ENCODE measurements at regions not wholly inside any gene's neighbourhood (a gene's known extent, or its start where the extent isn't known, plus 50 kb on each side); places are given as distances from the start of the nearest gene placed in this dataset.

DNA sequence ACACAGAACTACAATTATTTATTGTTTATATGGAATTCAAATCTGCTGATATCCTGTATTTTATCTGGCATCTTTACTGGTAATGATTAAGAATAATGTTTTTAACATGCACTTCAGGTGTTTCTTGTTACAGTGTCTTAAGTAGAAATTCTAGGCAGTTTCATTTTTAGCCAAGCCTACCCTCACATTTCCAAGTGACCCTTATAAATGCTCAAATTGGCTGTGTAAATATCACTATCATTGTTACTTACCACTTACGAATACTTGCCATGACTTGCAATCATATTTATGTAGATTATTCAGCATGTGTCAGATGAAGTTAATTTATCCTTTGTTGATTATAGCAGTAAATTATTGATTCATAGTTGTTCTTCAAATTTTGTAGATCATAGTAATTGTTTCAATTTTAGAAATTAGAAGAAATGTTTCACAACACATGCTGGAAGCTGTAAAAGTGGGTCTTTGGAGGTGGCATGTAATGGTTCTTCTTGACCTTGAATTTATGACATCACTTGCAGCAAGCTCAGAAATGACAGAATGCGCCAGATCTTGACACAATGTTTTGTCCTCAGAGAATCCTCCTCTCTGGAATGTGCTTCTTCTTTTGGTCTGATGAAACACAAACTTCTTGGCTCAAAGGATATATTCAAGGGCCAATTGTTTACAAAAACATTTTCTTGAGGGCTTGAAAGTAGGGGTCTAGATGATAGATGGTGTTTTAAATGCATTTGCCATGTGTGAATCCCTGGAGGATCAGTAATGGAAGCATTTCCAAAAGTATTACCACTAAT lies 471.8 kb downstream of the COL12A1 start:
- TF ChIP-seq, protein P1, sequence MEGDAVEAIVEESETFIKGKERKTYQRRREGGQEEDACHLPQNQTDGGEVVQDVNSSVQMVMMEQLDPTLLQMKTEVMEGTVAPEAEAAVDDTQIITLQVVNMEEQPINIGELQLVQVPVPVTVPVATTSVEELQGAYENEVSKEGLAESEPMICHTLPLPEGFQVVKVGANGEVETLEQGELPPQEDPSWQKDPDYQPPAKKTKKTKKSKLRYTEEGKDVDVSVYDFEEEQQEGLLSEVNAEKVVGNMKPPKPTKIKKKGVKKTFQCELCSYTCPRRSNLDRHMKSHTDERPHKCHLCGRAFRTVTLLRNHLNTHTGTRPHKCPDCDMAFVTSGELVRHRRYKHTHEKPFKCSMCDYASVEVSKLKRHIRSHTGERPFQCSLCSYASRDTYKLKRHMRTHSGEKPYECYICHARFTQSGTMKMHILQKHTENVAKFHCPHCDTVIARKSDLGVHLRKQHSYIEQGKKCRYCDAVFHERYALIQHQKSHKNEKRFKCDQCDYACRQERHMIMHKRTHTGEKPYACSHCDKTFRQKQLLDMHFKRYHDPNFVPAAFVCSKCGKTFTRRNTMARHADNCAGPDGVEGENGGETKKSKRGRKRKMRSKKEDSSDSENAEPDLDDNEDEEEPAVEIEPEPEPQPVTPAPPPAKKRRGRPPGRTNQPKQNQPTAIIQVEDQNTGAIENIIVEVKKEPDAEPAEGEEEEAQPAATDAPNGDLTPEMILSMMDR (IDR thresholded peaks at IDR 0.05; ENCODE audit: borderline replicate concordance, extremely low read depth, low read length, poor library complexity, severe bottlenecking) = no peak
- TF ChIP-seq EZH2 (IDR thresholded peaks at IDR 0.05; ENCODE audit: borderline replicate concordance, low read depth, low read length, severe bottlenecking) = no peak
- Histone ChIP-seq H2AFZ (ENCODE audit: low read depth, low read length) (no peak overlapping the region), H4K20me1 (ENCODE audit: insufficient read depth, low read length) (no peaks in the 10 kb centered on the region), H3K9me3 (ENCODE audit: insufficient read depth, low read length, severe bottlenecking) (no peaks in the 10 kb centered on the region), H3K36me3 (ENCODE audit: insufficient read depth, low read length) (no peaks in the 10 kb centered on the region), H3K4me1 (ENCODE audit: insufficient read depth, low read length) (no peaks in the 10 kb centered on the region), H3K4me2 (ENCODE audit: insufficient read depth, low read length) (no peak overlapping the region), H3K79me2 (ENCODE audit: insufficient read depth, low read length) (no peaks in the 10 kb centered on the region), H3K27me3 (ENCODE audit: insufficient read depth, low read length, poor library complexity) (no peaks in the 10 kb centered on the region), H3K9ac (ENCODE audit: low read depth, low read length) (no peak overlapping the region), H3K27ac (ENCODE audit: low read length) (no peak overlapping the region), H3K4me3 (ENCODE audit: low read depth in 1 of 2, low read length in 2 of 2) (no peak overlapping the region)
- no peak for DNase-seq
- ATAC-seq (ENCODE audit: insufficient read depth, low read depth) = no peak

DNA sequence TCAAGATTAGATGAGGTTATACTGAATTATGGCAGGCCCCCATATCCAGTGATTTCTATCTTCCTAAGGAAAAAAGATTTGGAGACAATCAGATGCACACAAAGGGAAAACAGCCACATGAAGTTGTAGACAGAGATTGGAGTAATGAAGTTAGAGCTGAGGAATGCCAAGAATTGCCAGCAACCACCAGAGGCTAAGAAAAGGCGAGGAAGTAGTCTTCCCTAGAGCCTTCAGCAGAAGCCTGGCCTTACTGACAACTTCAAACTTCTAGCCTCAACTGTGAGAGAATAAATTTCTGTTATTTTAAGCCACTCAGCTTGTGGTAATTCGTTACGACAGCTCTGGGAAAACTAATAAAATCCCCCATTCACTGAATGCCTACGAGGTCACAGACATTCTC lies 473.9 kb downstream of the COL12A1 start:
- H3K4me1 ChIP-seq (ENCODE audit: insufficient read depth, low read length) = no peaks in the 10 kb centered on the region
- TF ChIP-seq EZH2 (IDR thresholded peaks at IDR 0.05; ENCODE audit: borderline replicate concordance, low read depth, low read length, severe bottlenecking) = no peak
- TF ChIP-seq, protein P1 (IDR thresholded peaks at IDR 0.05; ENCODE audit: borderline replicate concordance, extremely low read depth, low read length, poor library complexity, severe bottlenecking) = no peak
- no peaks in the 10 kb centered on the region for H4K20me1 ChIP-seq (ENCODE audit: insufficient read depth, low read length)
- no peaks in the 10 kb centered on the region for H3K9me3 ChIP-seq (ENCODE audit: insufficient read depth, low read length, severe bottlenecking)
- H3K4me3 ChIP-seq (ENCODE audit: low read depth in 1 of 2, low read length in 2 of 2) = no peak overlapping the region
- ATAC-seq (ENCODE audit: insufficient read depth, low read depth) (no peak), DNase-seq (no peak)
- H3K27ac ChIP-seq (ENCODE audit: low read length) = no peak overlapping the region
- no peak overlapping the region for H2AFZ ChIP-seq (ENCODE audit: low read depth, low read length)
- H3K36me3 ChIP-seq (ENCODE audit: insufficient read depth, low read length) = no peaks in the 10 kb centered on the region
- no peak overlapping the region for H3K4me2 ChIP-seq (ENCODE audit: insufficient read depth, low read length)
- H3K27me3 ChIP-seq (ENCODE audit: insufficient read depth, low read length, poor library complexity) = no peaks in the 10 kb centered on the region
- no peaks in the 10 kb centered on the region for H3K79me2 ChIP-seq (ENCODE audit: insufficient read depth, low read length)
- no peak overlapping the region for H3K9ac ChIP-seq (ENCODE audit: low read depth, low read length)

DNA sequence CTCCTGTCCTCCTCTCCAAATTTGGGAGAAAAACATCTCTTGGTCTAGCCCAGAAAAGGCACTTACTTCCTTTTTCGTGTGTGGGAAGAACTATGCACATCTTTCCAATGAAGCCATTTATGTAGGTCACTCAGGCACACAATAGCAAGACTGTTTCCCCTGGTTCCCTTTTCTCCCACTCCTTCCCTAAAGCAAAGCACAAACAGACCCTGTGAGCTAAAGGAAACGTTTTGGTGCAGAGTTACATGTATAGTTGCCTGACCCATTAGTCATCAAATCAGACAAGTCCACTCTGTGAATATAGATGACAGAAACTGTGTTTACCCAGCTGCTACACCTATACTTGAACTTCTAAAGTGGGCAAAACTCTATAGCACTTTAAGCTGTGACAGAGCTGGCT lies 474.6 kb downstream of the COL12A1 start:
- Histone ChIP-seq H4K20me1 (ENCODE audit: insufficient read depth, low read length) (no peaks in the 10 kb centered on the region), H3K4me2 (ENCODE audit: insufficient read depth, low read length) (no peak overlapping the region), H3K27ac (ENCODE audit: low read length) (no peak overlapping the region), H3K4me3 (ENCODE audit: low read depth in 1 of 2, low read length in 2 of 2) (no peak overlapping the region), H3K4me1 (ENCODE audit: insufficient read depth, low read length) (no peaks in the 10 kb centered on the region), H2AFZ (ENCODE audit: low read depth, low read length) (no peak overlapping the region), H3K9ac (ENCODE audit: low read depth, low read length) (no peak overlapping the region), H3K9me3 (ENCODE audit: insufficient read depth, low read length, severe bottlenecking) (no peaks in the 10 kb centered on the region), H3K79me2 (ENCODE audit: insufficient read depth, low read length) (no peaks in the 10 kb centered on the region), H3K36me3 (ENCODE audit: insufficient read depth, low read length) (no peaks in the 10 kb centered on the region), H3K27me3 (ENCODE audit: insufficient read depth, low read length, poor library complexity) (no peaks in the 10 kb centered on the region)
- TF ChIP-seq, protein P1 (IDR thresholded peaks at IDR 0.05; ENCODE audit: borderline replicate concordance, extremely low read depth, low read length, poor library complexity, severe bottlenecking) = no peak
- no peak for TF ChIP-seq EZH2 (IDR thresholded peaks at IDR 0.05; ENCODE audit: borderline replicate concordance, low read depth, low read length, severe bottlenecking)
- DNase-seq (no peak), ATAC-seq (ENCODE audit: insufficient read depth, low read depth) (no peak)
